ENCODE measurements at regions not wholly inside any gene's neighbourhood (a gene's known extent, or its start where the extent isn't known, plus 50 kb on each side); places are given as distances from the start of the nearest gene placed in this dataset.

- H3K27me3 ChIP-seq, result no peaks in the 10 kb centered on the region
- H3K4me2 ChIP-seq, result no peak overlapping the region
- no peaks in the 10 kb centered on the region for H3K9me3 ChIP-seq
- H3K9ac ChIP-seq, result no peak overlapping the region
- H3K36me3 ChIP-seq, result no peaks in the 10 kb centered on the region
- no peaks in the 10 kb centered on the region for H3K4me1 ChIP-seq
- TF ChIP-seq Cebpa-rat (IDR thresholded peaks at IDR 0.05), result no peak
- H3K4me3 ChIP-seq, result no peak overlapping the region
- no peak overlapping the region for H3K27ac ChIP-seq
- no peaks in the 10 kb centered on the region for H4K20me1 ChIP-seq
These were observed 224.8 kb upstream of the SOX11 start for GRCh38 chr2:5467178-5467905.

GRCh38 chr2:5472673-5473072 lies 219.5 kb upstream of the SOX11 start:
- H3K4me3 ChIP-seq, result no peak overlapping the region
- no peaks in the 10 kb centered on the region for H3K4me1 ChIP-seq
- H3K27ac ChIP-seq, result no peak overlapping the region
- H4K20me1 ChIP-seq, result no peaks in the 10 kb centered on the region
- H3K9me3 ChIP-seq, result no peaks in the 10 kb centered on the region
- H3K9ac ChIP-seq, result no peak overlapping the region
- TF ChIP-seq Cebpa-rat (IDR thresholded peaks at IDR 0.05), result no peak
- H3K27me3 ChIP-seq, result no peaks in the 10 kb centered on the region
- H3K4me2 ChIP-seq, result no peak overlapping the region
- H3K36me3 ChIP-seq, result no peaks in the 10 kb centered on the region

GRCh38 chr2:5473635-5474034 lies 218.5 kb upstream of the SOX11 start:
- Histone ChIP-seq H3K36me3 (no peaks in the 10 kb centered on the region), H3K4me2 (no peak overlapping the region), H3K9me3 (no peaks in the 10 kb centered on the region), H3K9ac (no peak overlapping the region), H3K4me1 (no peaks in the 10 kb centered on the region), H3K27me3 (no peaks in the 10 kb centered on the region), H3K27ac (no peak overlapping the region), H3K4me3 (no peak overlapping the region), H4K20me1 (no peaks in the 10 kb centered on the region)
- TF ChIP-seq Cebpa-rat (IDR thresholded peaks at IDR 0.05), result no peak

- no peaks in the 10 kb centered on the region for H3K27me3 ChIP-seq
- TF ChIP-seq Cebpa-rat (IDR thresholded peaks at IDR 0.05), result no peak
- H4K20me1 ChIP-seq, result no peaks in the 10 kb centered on the region
- H3K27ac ChIP-seq, result no peak overlapping the region
- no peak overlapping the region for H3K4me3 ChIP-seq
- peaks cover 6% of the 10 kb centered on the region; the same call in 1 of the 2 replicates for H3K4me1 ChIP-seq
- H3K4me2 ChIP-seq, result no peak overlapping the region
- no peak overlapping the region for H3K9ac ChIP-seq
- H3K9me3 ChIP-seq, result no peaks in the 10 kb centered on the region
- no peaks in the 10 kb centered on the region for H3K36me3 ChIP-seq
These were observed 217.5 kb upstream of the SOX11 start for GRCh38 chr2:5474716-5475115.

- Histone ChIP-seq H3K4me1 (peaks cover 27% of the 10 kb centered on the region), H3K9me3 (no peaks in the 10 kb centered on the region), H3K9ac (no peak overlapping the region), H4K20me1 (no peaks in the 10 kb centered on the region), H3K4me3 (no peak overlapping the region), H3K4me2 (peak overlapping the region; percentile 55), H3K27me3 (no peaks in the 10 kb centered on the region), H3K36me3 (no peaks in the 10 kb centered on the region), H3K27ac (no peak overlapping the region)
- no peak for TF ChIP-seq Cebpa-rat (IDR thresholded peaks at IDR 0.05)
These were observed 212.8 kb upstream of the SOX11 start for GRCh38 chr2:5479265-5479928.

- H3K27ac ChIP-seq, result peak overlapping the region; percentile 44; the same call in 1 of the 2 replicates
- peaks cover 27% of the 10 kb centered on the region for H3K4me1 ChIP-seq
- H4K20me1 ChIP-seq, result no peaks in the 10 kb centered on the region
- no peaks in the 10 kb centered on the region for H3K36me3 ChIP-seq
- H3K4me3 ChIP-seq, result no peak overlapping the region
- H3K9ac ChIP-seq, result 0 out of 2 replicates have a peak overlapping the region, but pooled peaks have one; percentile 46
- H3K4me2 ChIP-seq, result peak overlapping the region; percentile 69
- H3K9me3 ChIP-seq, result no peaks in the 10 kb centered on the region
- no peak for TF ChIP-seq Cebpa-rat (IDR thresholded peaks at IDR 0.05)
- H3K27me3 ChIP-seq, result no peaks in the 10 kb centered on the region
These were observed 209.3 kb upstream of the SOX11 start for GRCh38 chr2:5482929-5483331.

- Histone ChIP-seq H3K4me2 (no peak overlapping the region), H4K20me1 (no peaks in the 10 kb centered on the region), H3K9ac (no peak overlapping the region), H3K27ac (no peak overlapping the region), H3K4me3 (no peak overlapping the region), H3K9me3 (no peaks in the 10 kb centered on the region), H3K4me1 (peaks cover 20% of the 10 kb centered on the region), H3K27me3 (no peaks in the 10 kb centered on the region), H3K36me3 (no peaks in the 10 kb centered on the region)
- no peak for TF ChIP-seq Cebpa-rat (IDR thresholded peaks at IDR 0.05)
These were observed 207.3 kb upstream of the SOX11 start for GRCh38 chr2:5484868-5485267.

GRCh38 chr2:5491523-5491922 lies 200.7 kb upstream of the SOX11 start:
- TF ChIP-seq Cebpa-rat (IDR thresholded peaks at IDR 0.05), result no peak
- H3K9ac ChIP-seq, result no peak overlapping the region
- H3K27ac ChIP-seq, result no peak overlapping the region
- H3K36me3 ChIP-seq, result no peaks in the 10 kb centered on the region
- H3K4me1 ChIP-seq, result no peaks in the 10 kb centered on the region
- no peak overlapping the region for H3K4me3 ChIP-seq
- no peaks in the 10 kb centered on the region for H3K27me3 ChIP-seq
- H3K4me2 ChIP-seq, result no peak overlapping the region
- H3K9me3 ChIP-seq, result no peaks in the 10 kb centered on the region
- H4K20me1 ChIP-seq, result no peaks in the 10 kb centered on the region

- H3K4me3 ChIP-seq, result no peak overlapping the region
- no peaks in the 10 kb centered on the region for H3K36me3 ChIP-seq
- H4K20me1 ChIP-seq, result no peaks in the 10 kb centered on the region
- H3K9ac ChIP-seq, result no peak overlapping the region
- H3K9me3 ChIP-seq, result no peaks in the 10 kb centered on the region
- TF ChIP-seq Cebpa-rat (IDR thresholded peaks at IDR 0.05), result no peak
- no peak overlapping the region for H3K4me2 ChIP-seq
- H3K27ac ChIP-seq, result no peak overlapping the region
- H3K27me3 ChIP-seq, result no peaks in the 10 kb centered on the region
- H3K4me1 ChIP-seq, result no peaks in the 10 kb centered on the region
These were observed 198.9 kb upstream of the SOX11 start for GRCh38 chr2:5493256-5493655.

GRCh38 chr2:5494212-5494611 lies 198.0 kb upstream of the SOX11 start:
- Histone ChIP-seq H3K27me3 (no peaks in the 10 kb centered on the region), H3K9me3 (no peaks in the 10 kb centered on the region), H3K4me2 (no peak overlapping the region), H3K36me3 (no peaks in the 10 kb centered on the region), H3K27ac (no peak overlapping the region), H4K20me1 (no peaks in the 10 kb centered on the region), H3K9ac (no peak overlapping the region), H3K4me1 (no peaks in the 10 kb centered on the region), H3K4me3 (no peak overlapping the region)
- no peak for TF ChIP-seq Cebpa-rat (IDR thresholded peaks at IDR 0.05)
